Body of pancreas (tissue), 4 donors: ENCODE measurements at regions not wholly inside any gene's neighbourhood (a gene's known extent, or its start where the extent isn't known, plus 50 kb on each side); places are given as distances from the start of the nearest gene placed in this dataset.

Experiments
- ATAC-seq: fragments of 150-250 bp; one replicate; pipeline ENCODE4 v1.9.1; 2016
- DNase-seq, 4 donors: peaks; one replicate each; pipeline ENCODE4 v3.0.0-alpha.2; 2019
- H3K27ac ChIP-seq, 4 donors: fragments of 200-600 bp; sonication (generic); 1 replicate in 3 of 4; 2 replicates in 1 of 4; pipeline versions ENCODE4 v1.5.1 to v1.6.1; 2016 to 2019; ENCODE audit warnings: mild to moderate bottlenecking in 1 of 4, mixed read lengths in 1 of 4, moderate library complexity in 1 of 4
- H3K27me3 ChIP-seq, 2 donors: fragments of 200-600 bp; sonication (generic); one replicate each; pipeline ENCODE4 v1.6.0; 2016; ENCODE audit warnings: mild to moderate bottlenecking in 1 of 2
- H3K36me3 ChIP-seq, 2 donors: fragments of 200-600 bp; sonication (generic); replicated peaks in 1 of 2; 2 replicates each; pipeline ENCODE4 v1.5.1; 2016; ENCODE audit warnings: low read depth in 2 of 2; ENCODE audit not compliant: insufficient read depth in 1 of 2
- H3K4me1 ChIP-seq: fragments of 200-600 bp; sonication (generic); one replicate; pipeline ENCODE4 v1.6.0; 2016
- H3K4me3 ChIP-seq, 2 donors: fragments of 200-600 bp; sonication (generic); 1 replicate in 1 of 2; 2 replicates in 1 of 2; pipeline ENCODE4 v1.5.1; 2016 to 2019
- H3K9me3 ChIP-seq, 3 donors: fragments of 200-600 bp; sonication (generic); 1 replicate in 2 of 3; 2 replicates in 1 of 3; pipeline ENCODE4 v1.5.1; 2016
- POLR2A ChIP-seq, 3 donors: fragments of 450-650 bp; IDR thresholded peaks; one replicate each; pipeline ENCODE4 v1.6.1; 2016; ENCODE audit warnings: antibody characterized with exemption in 3 of 3, mild to moderate bottlenecking in 2 of 3
- WGBS, 2 donors: methylation state at CpG; one replicate each; pipeline ENCODE4 v1.1.5; 2017; 5-methylcytosine and 5-hydroxymethylcytosine counted together
- intact Hi-C: fragments of 100-400 bp; cut with DNase I; formaldehyde crosslinking; loops from one replicate; pipeline ENCODE4 v1.15.1; 2023
- TF ChIP-seq, protein P1 (sequence below), 7 experiments: fragments of 450-650 bp in 4 of 7; fragments of 200-600 bp in 3 of 7; sonication (generic) in 3 of 7; IDR thresholded peaks; one replicate each; pipeline ENCODE4 v1.5.1; 2016 to 2019; ENCODE audit warnings: antibody characterized with exemption in 7 of 7

DNA sequence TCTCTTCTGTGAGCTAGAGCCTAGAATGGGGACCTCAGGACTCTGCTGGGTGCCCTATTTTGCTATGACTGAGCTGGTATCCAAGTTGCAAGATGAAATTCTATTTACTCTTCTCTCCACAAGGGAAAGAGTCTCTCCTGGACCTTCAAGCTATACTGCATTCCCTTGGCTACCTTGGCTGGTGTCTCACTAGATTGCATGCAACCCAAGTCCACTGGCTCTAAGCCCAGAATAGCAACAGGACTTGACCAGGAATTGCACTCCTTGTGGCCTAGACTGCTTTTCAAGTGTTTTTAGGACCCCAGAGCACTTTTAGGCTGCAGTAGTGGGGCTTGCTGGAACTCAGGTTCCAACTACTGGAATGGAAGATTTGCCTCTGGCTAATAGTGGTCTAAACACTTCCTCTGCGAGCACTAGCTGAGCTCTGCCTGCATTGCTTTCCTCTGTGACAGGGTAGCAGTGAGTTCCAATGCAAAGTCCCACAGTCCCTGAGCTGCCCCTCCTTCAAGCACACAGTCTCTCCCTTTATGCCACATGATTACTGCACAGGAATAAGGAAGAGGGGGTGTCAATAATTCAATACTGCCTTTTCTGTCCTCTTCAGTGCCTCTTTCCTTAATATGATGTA, 1009.1 kb upstream of the FLRT2 start:
- no peaks in the 10 kb centered on the region for H3K9me3 ChIP-seq
- no peaks in the 10 kb centered on the region for H3K4me1 ChIP-seq
- ATAC-seq (no peak), DNase-seq (peak in 2 of 4 donors; percentile 3 to 18)
- TF ChIP-seq, protein P1, sequence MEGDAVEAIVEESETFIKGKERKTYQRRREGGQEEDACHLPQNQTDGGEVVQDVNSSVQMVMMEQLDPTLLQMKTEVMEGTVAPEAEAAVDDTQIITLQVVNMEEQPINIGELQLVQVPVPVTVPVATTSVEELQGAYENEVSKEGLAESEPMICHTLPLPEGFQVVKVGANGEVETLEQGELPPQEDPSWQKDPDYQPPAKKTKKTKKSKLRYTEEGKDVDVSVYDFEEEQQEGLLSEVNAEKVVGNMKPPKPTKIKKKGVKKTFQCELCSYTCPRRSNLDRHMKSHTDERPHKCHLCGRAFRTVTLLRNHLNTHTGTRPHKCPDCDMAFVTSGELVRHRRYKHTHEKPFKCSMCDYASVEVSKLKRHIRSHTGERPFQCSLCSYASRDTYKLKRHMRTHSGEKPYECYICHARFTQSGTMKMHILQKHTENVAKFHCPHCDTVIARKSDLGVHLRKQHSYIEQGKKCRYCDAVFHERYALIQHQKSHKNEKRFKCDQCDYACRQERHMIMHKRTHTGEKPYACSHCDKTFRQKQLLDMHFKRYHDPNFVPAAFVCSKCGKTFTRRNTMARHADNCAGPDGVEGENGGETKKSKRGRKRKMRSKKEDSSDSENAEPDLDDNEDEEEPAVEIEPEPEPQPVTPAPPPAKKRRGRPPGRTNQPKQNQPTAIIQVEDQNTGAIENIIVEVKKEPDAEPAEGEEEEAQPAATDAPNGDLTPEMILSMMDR (IDR thresholded peaks at IDR 0.05), result no peak
- TF ChIP-seq POLR2A (IDR thresholded peaks at IDR 0.05), result no peak
- WGBS, 2 donors, result 80 to 100% methylated on average over 1 of the region's 1 CpG
- H3K36me3 ChIP-seq, result no peaks in the 10 kb centered on the region
- H3K27me3 ChIP-seq, result no peaks in the 10 kb centered on the region
- intact Hi-C loops, result no loop called here
- H3K27ac ChIP-seq, result no peak overlapping the region
- H3K4me3 ChIP-seq, result no peak overlapping the region

- H3K9me3 ChIP-seq, result no peaks in the 10 kb centered on the region
- no peaks in the 10 kb centered on the region for H3K4me1 ChIP-seq
- no peaks in the 10 kb centered on the region for H3K27me3 ChIP-seq
- DNase-seq, result no peak
- no peak overlapping the region for H3K27ac ChIP-seq
- intact Hi-C loops, result no loop called here
- no peak overlapping the region for H3K4me3 ChIP-seq
- TF ChIP-seq, protein P1 (IDR thresholded peaks at IDR 0.05), result no peak
- TF ChIP-seq POLR2A (IDR thresholded peaks at IDR 0.05), result no peak
- no peaks in the 10 kb centered on the region for H3K36me3 ChIP-seq
- WGBS, 2 donors, result 91 to 92% methylated on average over 2 of the region's 2 CpGs
- ATAC-seq, result no peak
Observed at GRCh38 chr14:84523746-84524145, 1006.2 kb upstream of the FLRT2 start.

DNA sequence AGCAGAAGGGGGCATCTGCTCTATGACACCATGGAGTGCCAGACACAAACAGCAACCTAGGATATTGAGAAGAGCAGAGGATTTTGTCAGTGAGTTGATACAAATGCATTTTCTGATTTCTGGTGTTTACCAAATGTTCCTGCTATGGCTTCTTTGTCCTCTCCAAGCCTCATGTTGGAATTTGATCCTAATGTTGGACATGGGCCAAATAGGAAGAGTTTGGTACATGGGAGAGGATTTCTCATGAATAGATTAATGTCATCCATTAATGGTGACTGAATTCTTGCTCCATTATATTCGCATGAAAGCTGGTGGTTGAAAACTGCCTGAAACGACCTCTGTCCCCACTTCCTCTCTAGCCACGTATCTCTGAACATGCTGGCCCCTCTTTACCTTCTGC, 1002.2 kb upstream of the FLRT2 start:
- no peak for DNase-seq
- H3K36me3 ChIP-seq, result no peaks in the 10 kb centered on the region
- intact Hi-C loops, result no loop called here
- 56 to 79% methylated on average over 3 of the region's 3 CpGs for WGBS, 2 donors
- ATAC-seq, result no peak
- no peak overlapping the region for H3K4me3 ChIP-seq
- TF ChIP-seq, protein P1 (IDR thresholded peaks at IDR 0.05), result no peak
- TF ChIP-seq POLR2A (IDR thresholded peaks at IDR 0.05), result no peak
- H3K27ac ChIP-seq, result no peak overlapping the region
- H3K27me3 ChIP-seq, result no peaks in the 10 kb centered on the region
- H3K4me1 ChIP-seq, result no peaks in the 10 kb centered on the region
- no peaks in the 10 kb centered on the region for H3K9me3 ChIP-seq

GRCh38 chr14:84532016-84532415, 997.9 kb upstream of the FLRT2 start:
- intact Hi-C loops, result no loop called here
- 85 to 90% methylated on average over 2 of the region's 2 CpGs for WGBS, 2 donors
- no peak for ATAC-seq

More at GRCh38 chr14:84532016-84532415, 997.9 kb upstream of the FLRT2 start:
- Histone ChIP-seq H3K27me3 (no peaks in the 10 kb centered on the region), H3K27ac (no peak overlapping the region), H3K9me3 (no peaks in the 10 kb centered on the region), H3K4me3 (no peak overlapping the region), H3K4me1 (no peaks in the 10 kb centered on the region), H3K36me3 (no peaks in the 10 kb centered on the region)
- no peak for TF ChIP-seq POLR2A (IDR thresholded peaks at IDR 0.05)
- TF ChIP-seq, protein P1 (IDR thresholded peaks at IDR 0.05), result no peak
- DNase-seq, result no peak
